Non-pigmented ciliary epithelial cell (primary cell): ENCODE measurements at regions not wholly inside any gene's neighbourhood (a gene's known extent, or its start where the extent isn't known, plus 50 kb on each side); places are given as distances from the start of the nearest gene placed in this dataset.

Source experiments
- DNase-seq: peaks from one replicate; pipeline ENCODE4 v3.0.0-alpha.2; 2010; ENCODE audit warnings: low read depth

DNA sequence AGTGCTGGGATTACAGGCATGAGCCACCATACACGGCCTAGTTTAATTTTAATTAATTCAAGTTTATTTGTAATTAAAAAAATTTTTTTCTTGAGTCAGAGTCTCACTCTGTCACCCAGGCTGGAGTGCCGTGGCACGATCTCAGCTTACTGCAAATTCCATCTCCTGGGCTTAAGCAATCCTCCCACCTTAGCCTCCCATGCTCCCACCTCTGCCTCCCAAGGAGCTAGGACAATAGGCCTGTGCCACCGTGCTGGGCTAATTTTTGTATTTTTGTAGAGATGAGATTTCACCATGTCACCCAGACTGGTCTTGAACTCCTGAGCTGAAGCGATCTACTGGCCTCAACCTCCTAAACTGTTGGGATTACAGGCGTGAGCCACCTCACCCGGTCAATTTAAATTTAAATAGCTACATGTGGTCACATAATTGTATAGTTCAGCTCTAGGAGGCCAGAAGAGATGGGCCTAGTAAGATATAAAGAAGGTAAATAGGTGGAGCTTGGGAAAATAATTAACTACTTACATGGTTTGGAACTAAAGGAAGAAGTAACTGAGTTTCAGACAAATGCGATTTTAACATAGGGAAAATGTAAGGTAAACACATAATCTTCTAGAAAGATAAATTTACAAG lies 220.0 kb upstream of the CITED2 start:
- DNase-seq, result no peak

- DNase-seq, result no peak
These were observed 218.6 kb upstream of the CITED2 start for GRCh38 chr6:139593081-139593480.

GRCh38 chr6:139592011-139592410 lies 217.6 kb upstream of the CITED2 start:
- DNase-seq, result no peak

DNA sequence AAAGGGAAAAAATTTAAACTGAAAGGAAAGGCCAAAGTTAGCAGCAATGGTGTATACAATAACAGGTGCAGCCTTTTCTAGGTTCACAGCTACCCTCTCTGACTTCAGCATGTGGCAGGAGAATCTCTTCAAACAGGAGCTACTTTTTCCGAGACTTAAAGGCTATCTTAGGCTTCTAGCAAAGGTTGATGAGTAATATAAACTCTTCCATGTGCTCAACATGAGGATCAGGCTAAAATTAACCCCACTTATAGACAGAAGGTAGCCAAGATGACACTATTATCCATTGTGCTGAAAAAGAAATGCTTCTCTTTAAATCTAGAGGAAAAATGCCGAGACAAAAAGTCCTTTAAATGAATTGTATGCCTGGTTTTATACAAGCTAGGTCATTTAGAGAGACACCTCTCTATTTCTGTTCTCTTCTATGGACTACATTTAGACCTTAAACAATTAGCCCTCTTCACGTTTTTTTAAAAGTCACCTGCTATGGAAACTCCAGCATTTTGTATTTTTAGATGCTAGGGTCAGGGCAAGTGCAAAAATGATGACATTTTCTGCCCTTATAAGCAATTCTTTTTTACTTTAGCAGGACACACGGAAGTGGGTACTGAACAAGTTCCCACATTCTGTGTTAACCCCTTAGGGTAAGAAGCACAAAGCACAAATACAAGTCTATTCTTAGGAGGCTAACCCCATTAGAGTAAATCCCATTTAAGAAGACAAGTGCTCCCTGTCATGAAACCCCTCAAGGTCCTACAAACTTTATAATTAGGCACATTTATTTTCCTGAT lies 216.8 kb upstream of the CITED2 start:
- no peak for DNase-seq

GRCh38 chr6:139590206-139590605 lies 215.8 kb upstream of the CITED2 start:
- no peak for DNase-seq

GRCh38 chr6:139588734-139589593 lies 214.5 kb upstream of the CITED2 start:
- no peak for DNase-seq

DNA sequence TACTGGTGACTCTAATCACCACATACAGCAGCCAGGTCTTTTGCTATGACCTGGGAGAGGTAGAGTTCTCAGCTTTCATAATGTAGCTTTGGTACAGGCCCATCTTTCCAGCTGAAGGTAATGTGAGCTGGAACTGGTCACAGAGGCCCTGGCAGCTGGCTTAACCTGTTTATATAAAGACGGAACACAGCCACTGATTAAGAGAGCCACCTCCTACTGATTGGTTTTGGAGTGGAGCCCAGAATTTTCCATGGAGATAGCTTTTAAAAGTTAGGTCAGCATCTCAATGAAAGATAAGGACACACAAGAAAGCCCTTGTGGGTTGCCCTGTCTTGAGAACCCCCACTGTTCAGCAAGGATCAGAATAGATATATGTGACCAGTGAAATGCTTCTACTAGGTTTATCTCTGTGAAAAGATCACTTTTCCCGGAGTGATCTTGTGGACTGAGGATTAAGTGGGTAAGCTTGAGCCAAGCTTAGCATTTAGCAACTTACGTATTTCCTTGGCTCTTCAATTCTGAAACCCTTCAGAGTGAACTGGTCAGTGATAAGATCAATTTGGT lies 213.7 kb upstream of the CITED2 start:
- no peak for DNase-seq

GRCh38 chr6:139587469-139587868 lies 213.0 kb upstream of the CITED2 start:
- DNase-seq, result peak; percentile 93

DNA sequence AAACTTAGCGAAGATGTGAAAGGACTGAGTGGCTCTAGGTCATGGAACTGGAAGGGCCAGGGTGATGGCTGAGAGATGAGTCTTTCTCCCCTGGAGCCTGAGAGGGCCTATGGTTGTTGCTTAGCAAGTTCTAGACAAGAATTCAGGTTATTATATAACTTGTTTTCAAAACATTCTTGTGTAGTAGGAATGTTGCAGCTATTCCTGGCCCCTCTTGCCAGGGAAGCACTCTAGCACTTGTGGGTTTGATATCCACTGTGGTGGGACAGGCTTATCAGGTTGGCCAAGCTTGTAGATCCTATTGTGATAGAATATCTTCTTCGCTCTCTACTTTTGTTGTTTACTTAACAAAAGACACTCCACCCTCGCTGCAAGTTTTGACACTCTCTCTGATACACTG lies 211.8 kb upstream of the CITED2 start:
- no peak for DNase-seq

DNA sequence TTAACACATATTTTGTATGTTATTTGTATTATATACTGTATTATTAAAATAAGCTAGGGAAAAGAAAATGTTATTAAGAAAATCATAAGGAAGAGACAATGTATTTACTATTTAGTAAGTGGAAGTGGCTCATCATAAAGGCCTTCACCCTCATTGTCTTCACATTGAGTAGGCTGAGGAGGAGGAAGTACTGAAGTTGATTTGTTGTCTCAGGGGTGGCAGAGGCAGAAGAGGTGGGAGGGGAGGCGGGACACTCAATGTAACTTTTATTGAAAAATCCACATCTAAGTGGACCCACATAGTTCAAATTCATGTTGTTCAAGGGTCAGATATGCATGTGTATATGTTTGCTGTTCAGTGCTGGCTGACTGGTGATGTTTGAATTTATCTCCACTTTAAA lies 210.2 kb upstream of the CITED2 start:
- no peak for DNase-seq

DNA sequence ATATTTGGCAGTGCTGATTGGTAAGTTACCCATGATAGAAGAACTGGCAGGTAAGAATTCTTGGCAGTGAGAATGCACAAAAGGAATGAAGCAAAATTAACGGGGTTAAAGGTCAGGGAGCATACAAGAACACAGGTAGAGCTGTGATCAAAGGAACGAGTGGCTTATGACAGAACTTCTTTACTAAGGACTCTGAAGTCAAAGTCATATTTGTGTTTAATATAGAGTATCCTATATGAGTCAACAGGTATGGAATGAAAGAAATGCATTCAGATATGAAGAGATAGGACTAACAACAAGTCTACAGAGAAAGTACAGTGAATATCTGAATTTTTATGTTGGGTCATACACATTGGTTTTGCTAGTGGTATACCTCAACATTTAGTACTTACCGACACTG lies 209.0 kb upstream of the CITED2 start:
- no peak for DNase-seq

- DNase-seq, result no peak
These were observed 208.5 kb upstream of the CITED2 start for GRCh38 chr6:139582956-139583355.

GRCh38 chr6:139581485-139581865 lies 207.0 kb upstream of the CITED2 start:
- DNase-seq, result no peak

DNA sequence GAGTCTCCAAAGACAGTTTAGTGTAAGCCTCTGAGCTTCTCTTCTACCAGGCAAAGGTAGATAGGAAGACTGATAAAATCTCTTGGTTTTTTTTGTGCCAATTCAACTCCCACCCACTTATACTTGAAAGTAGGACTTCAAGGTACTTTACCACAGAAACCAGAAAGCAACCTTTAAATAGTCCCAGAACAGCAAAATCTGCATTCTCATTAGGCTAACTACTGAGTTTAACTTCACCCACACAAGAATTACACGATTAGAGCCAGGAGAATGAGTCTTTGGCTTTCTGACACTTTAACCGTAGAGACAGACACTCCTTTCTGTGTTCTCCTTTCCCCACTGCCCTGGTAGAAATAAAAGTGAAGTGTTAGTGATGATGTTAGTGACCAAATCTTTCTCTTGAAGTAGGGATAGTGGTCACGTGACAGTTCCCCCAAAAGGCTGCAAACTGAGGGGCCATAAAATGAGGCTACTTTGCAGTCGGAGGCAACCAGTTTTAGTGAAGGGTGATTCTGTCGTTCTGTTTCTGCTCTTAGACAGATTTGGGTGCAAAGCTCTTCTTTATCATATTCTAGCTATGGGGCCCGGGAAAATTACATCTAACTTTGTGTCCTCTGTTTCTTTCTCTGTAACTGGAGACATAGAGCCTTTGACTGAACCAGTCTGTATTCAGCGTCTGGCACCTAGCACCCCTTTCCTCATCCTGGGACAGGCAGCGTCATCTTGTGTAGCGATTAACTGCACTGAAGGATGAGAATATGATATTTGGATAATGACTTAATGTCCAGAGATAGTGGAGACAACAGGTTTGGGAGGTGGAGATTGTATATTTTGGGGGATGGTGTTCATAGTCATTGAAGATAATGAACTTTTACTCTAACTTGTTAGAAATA lies 206.4 kb upstream of the CITED2 start:
- DNase-seq, result no peak

- DNase-seq, result peak; percentile 84
These were observed 203.5 kb upstream of the CITED2 start for GRCh38 chr6:139577763-139578604.

DNA sequence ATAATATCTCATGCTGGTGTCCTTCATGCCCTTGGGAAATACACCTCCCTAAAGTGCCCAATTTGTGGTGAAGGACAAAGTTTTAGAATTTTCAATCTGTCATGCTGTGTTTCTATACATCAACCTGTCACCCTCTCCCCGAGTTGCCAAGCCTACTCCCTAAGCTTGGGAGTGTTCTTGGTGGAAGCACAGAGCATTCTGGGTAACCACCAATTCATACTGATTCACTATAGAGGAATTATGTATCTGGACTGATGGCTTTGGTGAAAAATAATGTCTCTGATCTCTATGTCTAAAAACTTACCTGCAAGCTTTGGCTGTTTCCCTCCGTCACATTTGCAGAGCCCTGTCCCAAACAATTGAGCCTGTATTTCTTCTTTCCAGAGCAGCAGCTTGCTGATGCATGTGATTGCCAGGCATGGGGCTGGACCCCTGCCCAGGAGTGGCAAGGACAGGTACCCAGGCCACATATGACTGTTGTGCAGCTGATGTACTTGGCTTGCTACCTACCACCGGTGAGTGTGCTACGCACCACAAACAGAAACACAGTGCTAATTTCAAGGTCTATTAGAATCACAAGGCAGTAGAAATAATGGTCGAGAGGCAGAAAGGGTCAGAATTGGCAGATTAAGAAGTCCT lies 202.8 kb upstream of the CITED2 start:
- DNase-seq, result no peak

GRCh38 chr6:139572001-139572400 lies 197.6 kb upstream of the CITED2 start:
- no peak for DNase-seq

- no peak for DNase-seq
These were observed 195.7 kb upstream of the CITED2 start for GRCh38 chr6:139570166-139570565.

GRCh38 chr6:139569566-139569965 lies 195.1 kb upstream of the CITED2 start:
- no peak for DNase-seq

- DNase-seq, result no peak
These were observed 194.6 kb upstream of the CITED2 start for GRCh38 chr6:139568956-139569538.
